GM21576 (cell line): ENCODE measurements at regions not wholly inside any gene's neighbourhood (a gene's known extent, or its start where the extent isn't known, plus 50 kb on each side); places are given as distances from the start of the nearest gene placed in this dataset.
"Not testable (repeated sequence)": the region's sequence is repeated elsewhere in the genome, so short reads cannot be mapped to it uniquely, and the experiment has no call there.

Source experiments
- ATAC-seq: cut with Tn5 transposase; IDR thresholded peaks from one replicate; pipeline ENCODE4 v1.9.1; 2021; ENCODE audit warnings: mild to moderate bottlenecking, moderate library complexity; ENCODE audit not compliant: unreplicated experiment

DNA sequence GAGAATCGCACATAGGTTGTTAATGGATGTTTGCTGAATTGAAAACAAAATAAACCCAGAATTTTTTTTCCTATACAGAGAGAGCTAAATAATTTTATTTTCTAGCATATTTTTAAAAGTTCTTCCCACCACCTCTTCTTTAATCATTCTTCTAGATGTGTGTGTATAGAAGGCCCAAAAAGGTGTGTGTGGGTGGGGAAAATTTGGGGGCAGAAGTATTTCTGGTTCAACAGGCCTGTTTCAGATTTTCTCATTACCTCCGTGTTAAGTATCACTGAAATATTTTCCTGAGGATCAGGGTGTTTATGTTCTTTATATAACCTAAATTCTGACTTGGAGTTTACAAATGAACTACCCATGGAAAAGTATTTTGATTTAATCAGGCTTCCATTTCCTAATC, 144.2 kb upstream of the ZNF804B start:
- no peak for ATAC-seq

DNA sequence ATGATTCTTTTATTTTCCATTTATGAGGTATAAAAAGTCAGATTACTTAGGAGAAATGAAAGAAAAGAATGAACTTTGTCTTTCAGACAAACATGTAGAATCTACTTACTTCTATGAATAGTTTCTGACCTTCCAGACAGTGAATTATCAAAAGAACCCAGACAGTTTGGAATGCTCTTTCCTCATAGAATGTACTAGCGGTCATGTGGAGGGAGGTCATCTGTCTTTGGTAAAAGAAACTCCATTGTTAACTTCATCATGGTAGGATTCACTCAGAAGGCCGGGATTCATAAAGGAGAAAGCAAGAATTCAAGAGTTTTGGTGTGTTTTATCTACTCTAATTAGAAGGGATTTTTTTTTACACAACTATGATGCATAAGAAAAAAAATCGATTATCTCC, 144.8 kb upstream of the ZNF804B start:
- no peak for ATAC-seq

DNA sequence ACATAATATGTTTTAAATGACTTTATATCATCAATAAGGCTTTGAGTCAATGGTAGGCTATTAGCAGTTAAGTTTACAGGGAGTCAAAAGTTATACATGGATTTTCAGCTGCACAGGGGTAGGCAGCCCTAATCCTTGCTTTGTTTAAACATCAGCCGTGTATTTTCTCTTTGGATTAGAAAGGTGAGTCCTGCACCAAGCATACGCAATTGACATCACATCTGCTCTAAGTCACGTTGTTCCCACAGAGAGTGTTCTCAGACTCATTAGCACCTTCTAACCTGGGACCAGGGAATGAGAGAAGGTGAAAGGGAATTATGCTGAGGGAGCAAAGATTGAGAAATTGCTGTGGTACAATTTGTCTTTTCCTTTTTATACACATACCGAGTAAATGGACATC, 148.6 kb upstream of the ZNF804B start:
- no peak for ATAC-seq

DNA sequence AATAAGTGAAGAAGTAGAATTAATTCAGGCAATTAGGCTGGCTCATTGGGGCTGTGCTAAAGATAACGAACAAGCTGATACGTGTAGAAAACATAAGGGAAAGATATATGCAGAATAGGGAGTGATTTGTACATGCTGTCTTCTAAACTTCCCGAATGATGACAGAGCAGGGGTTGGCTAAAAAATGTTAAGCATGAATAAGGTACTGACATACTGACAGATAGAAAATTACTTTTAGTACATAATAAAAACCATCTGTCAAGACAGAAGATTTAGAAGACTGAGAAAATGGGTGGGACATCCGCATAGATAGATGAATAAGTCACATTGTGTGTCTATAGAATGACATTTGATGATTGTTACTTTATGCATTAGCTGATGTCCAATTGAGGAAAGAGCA, 158.8 kb upstream of the ZNF804B start:
- ATAC-seq, result no peak

DNA sequence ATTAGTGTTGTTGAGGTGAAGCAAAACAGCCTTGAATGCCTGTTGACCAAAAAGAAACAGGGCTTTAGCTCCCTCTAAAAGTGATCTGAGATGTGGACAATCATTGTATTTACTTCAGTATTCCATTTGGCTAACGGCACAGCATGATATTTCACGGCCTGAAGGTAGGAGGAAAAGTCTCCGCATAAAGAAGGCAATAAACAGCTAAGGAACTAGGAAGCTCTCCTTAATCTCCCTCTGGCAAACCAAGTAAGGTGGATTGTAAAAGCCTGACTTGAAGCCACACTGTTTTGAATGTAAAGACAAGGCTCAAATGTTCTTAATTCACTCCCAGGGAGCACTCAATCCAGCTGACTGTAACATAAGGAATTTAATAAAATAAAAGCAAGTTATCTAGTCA, 160.0 kb upstream of the ZNF804B start:
- ATAC-seq, result no peak

DNA sequence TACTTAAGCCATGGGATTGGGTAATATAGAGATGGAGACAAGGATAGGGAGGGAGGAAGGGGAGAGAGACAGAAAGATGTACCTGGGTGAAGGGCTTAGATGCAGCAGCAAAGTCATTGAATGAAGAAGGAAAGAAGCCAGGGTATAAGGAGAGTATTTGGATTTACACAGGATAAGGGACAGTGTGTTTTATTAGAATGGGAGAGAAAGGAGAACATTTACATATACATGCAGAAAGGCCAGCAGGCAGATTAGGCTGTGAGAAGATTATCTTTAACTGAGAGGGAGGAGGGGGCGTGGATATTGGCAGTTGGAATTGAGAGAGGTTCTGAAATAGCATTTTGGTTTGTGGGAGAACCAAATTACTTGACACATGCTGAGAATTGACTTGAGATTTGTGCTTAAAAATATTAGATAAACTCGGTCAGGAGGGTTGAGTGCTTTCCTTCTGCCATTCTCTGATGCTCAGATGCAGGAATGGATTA, 161.5 kb upstream of the ZNF804B start:
- no peak for ATAC-seq

DNA sequence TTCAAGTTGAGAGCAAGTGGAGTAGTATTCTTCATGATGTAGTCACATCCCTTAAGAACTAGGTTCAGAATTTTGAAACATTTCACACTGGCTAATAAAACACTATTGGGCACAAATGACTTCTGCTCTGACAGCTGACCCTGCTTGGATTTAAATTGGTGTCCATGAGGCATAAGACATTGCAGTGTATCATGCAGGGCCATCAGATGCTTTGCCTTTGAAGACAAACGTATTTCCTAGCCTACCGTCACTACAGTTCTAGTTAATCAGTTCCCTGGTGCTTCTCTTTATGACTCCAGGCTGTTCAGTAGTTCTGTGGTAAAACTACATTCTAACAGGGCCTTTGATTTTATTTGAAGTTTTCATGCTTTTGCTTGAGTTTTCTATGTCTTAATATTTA, 168.5 kb upstream of the ZNF804B start:
- ATAC-seq, result no peak

DNA sequence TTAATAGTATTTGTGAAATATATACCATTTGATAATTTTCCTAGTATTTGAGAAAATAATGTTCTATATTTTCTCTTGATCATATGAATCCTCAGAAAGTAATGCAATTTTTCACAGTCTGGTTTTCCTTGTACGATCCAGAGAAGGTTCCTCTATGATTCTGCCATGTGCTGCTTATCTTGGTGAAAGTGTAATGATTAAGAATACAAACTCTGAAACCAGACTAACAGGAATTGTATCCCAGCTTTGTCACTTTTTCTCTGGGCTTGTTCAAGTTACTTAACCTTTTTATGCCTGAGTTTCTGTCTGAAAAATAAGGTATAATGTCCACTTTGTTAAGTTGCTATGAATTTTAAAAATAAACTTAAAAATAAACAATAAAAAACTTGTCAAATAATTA, 169.6 kb upstream of the ZNF804B start:
- no peak for ATAC-seq

DNA sequence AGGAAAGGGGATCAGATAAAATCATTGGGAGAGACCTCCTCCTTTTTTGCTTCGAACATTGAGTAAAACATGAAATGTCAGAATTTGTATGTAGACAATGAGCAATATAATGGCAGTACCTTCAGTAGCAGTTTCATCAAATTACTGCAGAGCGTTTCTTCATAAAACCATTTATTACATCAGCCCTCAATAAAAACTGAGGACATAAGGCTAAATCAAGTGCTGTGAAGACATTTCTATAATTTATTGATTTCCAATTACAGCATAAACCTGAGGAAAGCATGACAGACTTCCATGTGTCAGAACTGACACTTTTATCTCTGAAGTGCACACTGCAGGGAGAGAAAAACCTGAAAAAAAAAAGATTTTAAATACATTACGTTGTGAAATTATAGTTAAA, 172.6 kb upstream of the ZNF804B start:
- ATAC-seq, result no peak

DNA sequence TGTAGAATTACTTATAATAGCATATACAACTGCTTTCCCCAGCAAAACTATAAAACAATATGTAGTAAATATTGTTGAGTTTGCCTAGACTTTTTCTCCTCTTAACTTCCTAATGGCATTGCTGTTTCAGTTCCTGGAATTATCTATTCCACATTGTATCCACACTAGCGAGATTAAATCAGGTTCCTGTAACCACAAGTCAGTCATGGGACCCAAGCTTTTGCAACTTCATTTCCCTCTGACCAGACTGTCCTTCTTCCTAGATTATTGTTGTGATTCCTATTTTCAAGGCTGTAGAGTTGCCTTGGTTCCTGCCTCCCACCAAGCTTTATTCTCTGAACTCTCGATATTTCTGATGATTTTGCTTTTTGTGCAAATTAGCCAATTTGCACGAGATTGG, 173.3 kb upstream of the ZNF804B start:
- no peak for ATAC-seq

DNA sequence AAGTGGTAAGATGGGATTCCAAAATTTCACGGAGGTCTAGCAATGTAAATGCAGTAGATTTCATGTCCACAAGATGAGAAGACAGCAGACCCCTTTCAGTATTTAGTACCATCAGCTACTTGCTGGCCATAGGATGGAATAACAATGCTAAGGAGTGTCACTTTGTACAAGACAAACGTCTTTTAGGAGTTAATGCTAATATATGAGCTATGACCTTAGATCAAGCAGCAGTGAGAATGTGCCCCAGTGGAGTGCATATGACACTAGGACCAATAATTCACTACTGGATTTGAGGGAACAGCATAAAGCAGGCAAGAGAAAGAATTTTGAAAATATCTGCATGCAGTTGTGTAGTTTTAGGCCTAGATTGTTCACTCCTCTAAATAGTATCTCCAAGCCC, 182.8 kb upstream of the ZNF804B start:
- ATAC-seq, result no peak

DNA sequence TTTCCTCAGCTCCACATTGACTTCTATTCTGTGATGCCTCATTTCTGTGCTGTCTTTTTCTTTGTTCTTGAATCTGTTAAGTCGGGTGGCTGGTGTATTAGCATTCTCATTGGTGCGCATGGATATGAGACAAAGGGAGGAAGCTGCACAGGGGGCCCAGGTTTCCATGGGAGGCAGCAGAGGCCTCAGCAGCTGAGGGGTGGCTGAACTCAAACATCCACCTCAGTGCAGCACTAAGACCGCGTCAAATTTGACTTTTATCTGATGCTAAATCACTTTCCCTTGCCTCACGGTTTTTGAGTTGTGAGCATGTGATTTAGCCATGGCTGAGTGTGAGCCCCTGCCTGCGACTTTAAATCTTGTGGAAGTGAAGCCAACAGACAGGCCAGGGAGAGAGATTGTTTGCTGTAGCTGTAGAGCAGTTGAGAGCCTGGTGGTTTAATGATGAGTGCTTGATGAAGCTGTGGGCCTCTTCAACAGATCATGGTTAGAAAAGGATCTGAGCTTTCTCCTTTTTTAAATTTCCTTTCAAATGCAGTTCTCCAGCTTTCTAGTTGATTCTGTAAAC, 193.3 kb upstream of the ZNF804B start:
- ATAC-seq, result no peak

DNA sequence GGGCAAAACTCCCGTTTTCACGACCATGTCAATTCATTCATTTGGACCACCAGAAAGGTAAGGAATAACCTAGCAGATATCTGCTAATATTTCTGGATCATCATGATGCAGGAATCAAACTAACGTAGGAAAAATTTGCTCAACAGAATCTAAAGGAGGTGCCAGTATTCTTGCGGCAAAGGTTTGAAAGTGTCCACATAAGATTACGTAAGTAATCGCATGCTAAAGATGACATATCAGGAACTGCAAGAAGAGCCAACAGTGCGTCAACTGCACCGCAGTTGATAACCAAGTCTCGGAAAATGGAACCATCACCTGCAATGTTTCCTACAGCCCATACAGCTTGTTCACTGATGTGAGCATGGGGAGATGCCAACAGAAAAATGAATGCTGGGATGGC, 194.1 kb upstream of the ZNF804B start:
- ATAC-seq, result no peak

DNA sequence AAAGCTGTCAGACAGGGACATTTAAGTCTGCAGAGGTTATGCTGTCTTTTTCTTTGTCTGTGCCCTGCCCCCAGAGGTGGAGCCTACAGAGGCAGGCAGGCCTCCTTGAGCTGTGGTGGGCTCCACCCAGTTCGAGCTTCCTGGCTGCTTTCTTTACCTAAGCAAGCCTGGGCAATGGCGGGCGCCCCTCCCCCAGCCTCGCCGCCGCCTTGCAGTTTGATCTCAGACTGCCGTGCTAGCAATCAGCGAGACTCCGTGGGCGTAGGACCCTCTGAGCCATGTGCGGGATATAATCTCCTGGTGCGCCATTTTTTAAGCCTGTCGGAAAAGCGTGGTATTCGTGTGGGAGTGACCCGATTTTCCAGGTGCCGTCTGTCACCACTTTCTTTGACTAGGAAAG, 203.1 kb upstream of the ZNF804B start:
- ATAC-seq, result not testable (repeated sequence)

DNA sequence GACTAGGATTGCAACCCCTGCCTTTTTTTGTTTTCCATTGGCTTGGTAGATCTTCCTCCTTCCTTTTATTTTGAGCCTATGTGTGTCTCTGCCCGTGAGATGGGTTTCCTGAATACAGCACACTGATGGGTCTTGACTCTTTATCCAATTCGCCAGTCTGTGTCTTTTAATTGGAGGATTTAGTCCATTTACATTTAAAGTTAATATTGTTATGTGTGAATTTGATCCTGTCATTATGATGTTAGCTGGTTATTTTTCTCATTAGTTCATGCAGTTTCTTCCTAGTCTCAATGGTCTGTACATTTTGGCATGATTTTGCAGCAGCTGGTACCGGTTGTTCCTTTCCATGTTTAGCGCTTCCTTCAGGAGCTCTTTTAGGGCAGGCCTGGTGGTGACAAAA, 204.7 kb upstream of the ZNF804B start:
- not testable (repeated sequence) for ATAC-seq

DNA sequence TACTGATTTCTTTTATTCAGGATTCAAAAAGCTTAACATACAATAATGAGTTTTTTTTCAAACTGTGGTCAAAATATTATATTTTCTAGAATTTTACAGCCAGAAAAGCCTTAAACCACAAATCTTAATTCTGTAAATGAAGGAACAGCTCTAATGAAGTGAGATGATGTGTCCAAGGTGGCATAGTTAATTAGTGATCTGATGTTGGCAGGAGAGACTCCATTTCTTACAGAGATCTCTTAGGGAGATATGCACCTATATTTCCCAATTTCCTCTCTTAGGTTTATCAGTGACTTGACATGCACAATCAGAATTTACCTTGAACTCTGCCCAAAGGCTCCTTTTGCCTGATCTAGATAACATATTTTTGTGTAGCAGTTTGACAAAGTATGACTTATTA, 211.1 kb upstream of the ZNF804B start:
- no peak for ATAC-seq

DNA sequence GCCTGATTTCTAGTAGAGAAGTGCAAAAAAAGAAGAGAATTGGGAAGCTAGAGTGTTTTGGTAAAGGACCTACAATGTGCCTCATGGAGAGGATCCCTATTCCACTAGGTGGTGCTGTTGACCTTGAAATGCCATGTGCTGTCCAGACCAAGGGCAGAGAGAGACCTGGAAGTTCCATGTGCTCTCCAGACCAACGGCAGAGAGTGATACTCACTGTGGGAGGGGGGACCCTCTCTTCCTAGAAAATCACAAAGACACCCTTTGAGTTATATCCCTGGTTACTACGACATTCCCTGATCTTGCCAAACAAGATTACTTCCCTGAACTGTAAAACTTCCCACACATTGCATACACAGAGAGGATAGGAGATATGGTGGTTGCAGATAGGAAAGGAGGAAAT, 212.7 kb upstream of the ZNF804B start:
- no peak for ATAC-seq

DNA sequence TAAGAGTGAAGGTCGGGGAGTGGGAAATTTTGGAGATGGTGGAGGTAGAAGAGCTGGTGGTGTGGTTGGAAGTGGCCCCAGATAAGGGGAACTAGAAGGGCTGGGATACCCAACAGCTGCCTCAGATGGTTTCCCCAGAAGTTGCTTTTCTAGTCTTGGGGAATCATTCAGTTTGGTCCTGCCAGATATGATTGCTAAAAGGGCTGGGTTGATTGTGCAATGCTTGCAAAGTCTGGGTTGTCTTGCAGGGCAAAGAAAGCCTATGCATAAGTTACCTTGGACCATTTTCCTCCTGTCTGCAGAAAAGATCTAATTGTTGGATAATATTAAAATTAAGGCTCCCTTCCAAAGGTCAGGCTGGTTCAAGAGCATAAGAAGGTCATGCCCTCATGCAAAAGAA, 213.8 kb upstream of the ZNF804B start:
- ATAC-seq, result no peak

DNA sequence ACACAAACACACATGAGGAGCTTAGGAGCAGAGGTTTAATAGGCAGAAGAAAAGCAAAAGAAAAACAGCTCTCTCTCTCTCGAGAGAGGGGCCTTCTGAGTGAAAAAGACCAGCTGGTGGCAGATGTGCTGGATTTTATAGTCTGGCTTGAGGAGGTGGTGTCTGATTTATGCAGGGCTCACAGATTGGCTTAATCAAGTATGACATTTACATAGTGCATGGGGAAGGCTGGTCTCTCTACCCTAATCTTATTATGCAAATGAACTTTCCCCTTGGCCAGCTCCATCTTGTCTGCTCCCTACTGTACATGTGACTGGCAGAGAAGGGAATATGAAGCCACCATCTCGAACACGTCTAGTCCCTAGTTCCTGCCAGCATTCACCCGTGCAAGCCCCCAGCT, 219.5 kb upstream of the ZNF804B start:
- ATAC-seq, result no peak

DNA sequence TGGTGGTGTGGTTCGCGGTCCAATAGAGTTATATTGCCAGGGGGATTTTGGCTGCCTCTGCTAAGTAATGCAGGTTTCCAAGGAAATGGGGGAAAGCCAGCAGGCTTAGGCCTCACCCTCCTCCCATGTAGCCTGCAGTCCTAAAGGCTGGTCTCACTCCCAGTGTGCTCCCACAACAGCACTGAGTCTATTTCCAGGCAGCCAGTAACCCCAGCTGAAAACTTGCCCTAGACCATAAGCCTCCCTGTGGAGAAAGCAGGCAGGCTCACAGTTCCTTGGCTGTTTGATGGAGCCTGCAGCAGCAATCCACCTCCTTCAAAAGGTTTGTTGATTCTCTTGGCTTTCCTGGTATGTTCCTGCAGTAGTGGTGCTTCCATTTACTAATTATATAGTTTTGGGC, 220.0 kb upstream of the ZNF804B start:
- no peak for ATAC-seq

DNA sequence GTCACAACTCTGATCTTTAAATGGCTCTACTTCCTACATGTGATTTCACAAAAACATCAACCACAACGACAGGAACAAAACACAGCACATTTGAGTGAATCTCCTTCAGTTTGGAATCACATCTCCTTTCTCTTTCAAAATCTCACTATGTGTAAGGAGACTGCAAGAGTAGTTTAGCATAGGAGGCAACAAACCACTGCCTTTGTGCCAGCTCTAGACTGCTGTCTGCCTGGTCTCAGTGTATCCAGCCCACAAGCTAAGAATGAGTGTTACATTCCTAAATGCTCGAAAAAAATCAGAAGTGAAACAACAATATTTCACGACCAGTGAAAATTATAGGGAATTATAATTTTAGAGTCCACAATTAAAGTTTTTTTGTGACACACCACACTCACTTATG, 217.0 kb upstream of the STEAP4 start:
- ATAC-seq, result no peak

DNA sequence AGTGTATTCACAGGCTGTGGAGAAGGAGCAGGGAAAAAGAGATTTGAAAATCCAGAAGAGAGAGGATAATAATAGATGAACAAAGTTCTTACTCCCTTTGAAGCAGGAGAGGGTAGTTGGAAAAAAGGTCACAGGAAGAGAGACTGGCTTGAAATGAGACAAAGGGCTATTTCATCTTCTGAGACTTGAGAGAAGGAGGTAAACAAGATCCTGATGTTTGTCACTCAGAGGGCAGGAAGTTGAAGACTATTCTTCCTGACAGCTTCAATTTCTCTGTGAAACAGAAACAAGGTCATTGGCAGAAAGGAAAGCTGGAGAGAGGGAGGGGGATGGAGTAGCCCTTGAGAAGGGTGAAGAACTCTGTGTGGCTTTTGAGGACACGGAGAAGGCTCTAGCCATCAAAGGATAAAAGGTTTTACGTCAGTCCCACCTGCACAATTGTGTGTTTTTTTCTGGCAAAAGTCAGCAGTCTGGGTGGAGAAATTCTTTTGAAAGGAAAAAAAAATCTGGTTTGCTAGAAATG, 216.1 kb upstream of the STEAP4 start:
- no peak for ATAC-seq

DNA sequence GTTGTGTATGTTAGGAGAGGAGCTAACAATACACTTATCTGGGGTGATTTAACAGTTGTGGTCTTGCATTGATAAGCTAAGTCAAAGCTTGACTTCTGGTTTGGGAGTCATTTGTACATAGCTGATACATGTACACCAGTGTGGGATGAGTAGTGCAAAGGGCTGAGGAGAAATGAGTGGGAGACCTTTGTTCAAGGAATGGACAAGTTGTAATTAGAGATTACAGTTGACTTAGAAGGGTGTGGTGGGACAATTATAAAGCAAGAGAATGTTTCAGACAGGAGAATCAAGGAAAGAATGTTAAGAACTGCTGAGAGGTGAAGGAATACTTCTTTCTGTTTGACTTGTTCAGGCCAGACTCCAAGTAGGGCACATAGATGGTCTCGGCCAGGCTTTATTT, 209.7 kb upstream of the STEAP4 start:
- no peak for ATAC-seq
